HG03469 (cell line): ENCODE measurements at regions not wholly inside any gene's neighbourhood (a gene's known extent, or its start where the extent isn't known, plus 50 kb on each side); places are given as distances from the start of the nearest gene placed in this dataset.
"Not testable (repeated sequence)": the region's sequence is repeated elsewhere in the genome, so short reads cannot be mapped to it uniquely, and the experiment has no call there.

ENCODE experiments used
- ATAC-seq: cut with Tn5 transposase; IDR thresholded peaks from one replicate; pipeline ENCODE4 v1.9.1; 2021; ENCODE audit warnings: mild to moderate bottlenecking, moderate library complexity, moderate number of reproducible peaks; ENCODE audit not compliant: unreplicated experiment

DNA sequence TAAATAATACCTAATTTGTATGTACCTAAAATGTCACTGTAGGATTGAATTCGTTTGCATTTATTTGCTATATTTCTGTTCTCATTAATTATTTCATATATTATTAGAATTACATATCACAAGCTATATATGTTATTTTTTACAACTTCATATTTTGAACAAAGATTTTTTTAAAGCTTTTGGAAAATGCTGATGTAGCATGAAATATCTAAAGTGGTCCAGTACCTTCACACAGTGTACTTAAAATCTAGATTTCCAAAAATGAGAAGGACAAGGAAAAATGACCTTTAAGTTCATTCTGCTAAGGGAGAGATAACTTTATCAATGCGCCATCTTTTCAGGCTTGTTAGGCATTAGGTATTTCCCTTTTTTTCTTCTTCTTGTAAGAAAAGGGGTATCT lies 71.8 kb downstream of the LARP7 start:
- no peak for ATAC-seq

DNA sequence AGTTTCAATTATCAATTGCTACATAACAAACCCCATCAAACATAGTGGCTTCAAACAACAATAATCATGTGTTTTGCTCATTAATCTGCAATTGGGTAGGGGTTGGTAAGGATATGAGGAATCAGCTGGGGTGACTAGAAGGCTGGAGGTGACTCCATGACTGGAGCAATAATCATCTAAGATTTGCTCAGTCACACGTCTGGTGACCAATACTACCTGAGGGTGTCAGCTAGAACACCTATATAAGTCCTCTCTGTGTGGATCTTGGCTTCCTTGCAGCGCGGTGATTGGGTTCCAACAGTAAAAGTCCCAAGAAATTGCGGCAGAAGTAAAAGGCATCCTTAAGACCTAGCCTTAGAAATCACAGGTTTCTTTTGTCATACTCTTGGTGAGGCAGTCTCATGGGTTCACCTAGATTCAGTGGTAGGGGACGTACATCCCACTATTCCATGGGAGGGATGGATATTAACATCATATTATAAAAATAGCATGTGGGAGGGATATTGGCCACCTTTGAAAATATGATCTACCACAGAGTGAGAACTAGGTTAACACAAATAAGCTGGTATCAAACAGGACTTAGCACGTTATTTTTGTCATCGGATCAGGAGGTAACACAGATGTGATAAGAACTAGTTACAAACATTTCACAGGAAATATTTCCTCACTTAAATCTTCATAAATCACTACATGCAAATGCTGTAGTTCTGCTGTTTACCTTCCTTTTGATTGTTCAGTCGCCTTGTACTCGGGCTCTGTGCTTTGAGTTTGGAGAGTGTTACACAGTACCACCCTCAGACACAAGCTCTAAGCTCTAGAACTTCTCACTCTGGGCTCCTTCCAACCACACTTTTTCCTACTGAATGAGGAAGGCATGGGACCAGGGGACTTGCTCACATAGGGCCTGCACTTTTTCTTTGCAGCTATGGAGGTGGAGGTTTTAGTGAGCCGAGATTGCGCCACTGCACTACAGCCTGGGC lies 78.3 kb downstream of the LARP7 start:
- ATAC-seq: no peak

DNA sequence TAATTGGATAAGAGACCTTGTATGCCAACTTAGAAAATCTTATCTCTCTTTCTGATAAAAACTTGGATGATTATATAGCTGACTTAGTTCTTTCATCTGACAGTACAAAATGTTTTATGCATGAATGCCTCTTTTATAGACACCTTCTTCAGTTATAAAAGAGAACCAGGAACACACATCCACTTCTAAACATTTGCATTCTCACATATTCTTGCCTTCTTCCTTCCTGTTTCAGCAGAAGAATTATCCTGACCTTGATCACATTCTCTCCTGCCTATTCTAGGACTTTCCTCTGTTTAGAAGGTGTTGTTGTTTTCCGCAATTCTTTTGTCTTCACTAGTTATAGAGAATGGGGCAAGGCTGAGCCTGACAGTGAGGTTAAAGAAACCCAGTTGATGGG lies 80.9 kb downstream of the LARP7 start:
- no peak for ATAC-seq

DNA sequence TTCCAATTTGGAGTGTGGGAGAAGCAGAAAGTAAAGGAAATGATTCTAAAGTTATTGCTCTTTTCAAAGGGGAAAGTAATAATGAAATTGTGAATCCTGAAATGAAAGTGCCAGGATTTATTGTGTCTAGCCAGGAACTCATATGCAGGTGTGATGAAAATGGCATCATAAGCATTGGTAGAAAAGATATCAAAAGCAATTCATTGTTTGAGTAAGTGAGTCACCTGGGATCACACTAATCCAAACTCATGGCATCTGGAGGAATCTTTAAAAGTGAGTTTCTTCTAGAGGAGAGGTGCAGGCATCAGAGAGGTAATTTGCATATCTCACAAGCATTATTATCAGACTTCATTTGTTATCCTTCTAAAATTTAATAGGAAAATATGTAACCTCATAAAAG lies 84.7 kb downstream of the LARP7 start:
- no peak for ATAC-seq

DNA sequence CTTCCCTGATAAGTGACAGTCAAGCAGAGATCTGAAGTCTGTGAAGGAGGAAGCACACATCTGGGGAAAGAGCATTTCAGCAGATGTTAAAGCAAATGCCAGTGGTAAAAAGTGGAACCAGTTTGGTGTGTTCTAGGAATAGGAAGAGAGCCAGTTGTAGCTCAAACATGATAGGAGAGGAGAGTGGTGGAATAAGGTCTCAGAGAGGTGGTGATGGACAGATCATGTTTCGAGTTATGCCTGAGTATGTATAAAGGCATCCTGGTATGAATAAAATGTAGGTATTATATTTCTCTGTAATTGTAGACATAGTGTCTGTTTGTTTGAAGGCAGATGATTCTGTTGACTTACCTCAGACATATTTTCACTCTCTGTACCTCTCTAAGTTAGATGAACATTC lies 89.1 kb downstream of the LARP7 start:
- ATAC-seq: no peak

DNA sequence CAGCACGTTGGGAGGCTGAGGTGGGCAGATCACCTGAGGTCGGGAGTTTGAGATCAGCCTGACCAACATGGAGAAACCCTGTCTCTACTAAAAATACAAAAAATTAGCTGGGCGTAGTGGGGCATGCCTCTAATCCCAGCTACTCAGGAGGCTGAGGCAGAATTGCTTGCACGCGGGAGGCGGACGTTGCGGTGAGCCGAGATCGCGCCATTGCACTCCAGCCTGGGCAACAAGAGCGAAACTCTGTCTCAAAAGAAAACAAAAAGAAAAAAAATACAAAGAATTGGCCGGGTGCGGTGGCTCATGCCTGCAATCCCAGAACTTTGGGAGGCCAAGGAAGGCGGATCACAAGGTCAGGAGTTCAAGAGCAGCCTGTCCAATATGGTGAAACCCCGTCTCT lies 90.8 kb downstream of the LARP7 start:
- not testable (repeated sequence) for ATAC-seq

DNA sequence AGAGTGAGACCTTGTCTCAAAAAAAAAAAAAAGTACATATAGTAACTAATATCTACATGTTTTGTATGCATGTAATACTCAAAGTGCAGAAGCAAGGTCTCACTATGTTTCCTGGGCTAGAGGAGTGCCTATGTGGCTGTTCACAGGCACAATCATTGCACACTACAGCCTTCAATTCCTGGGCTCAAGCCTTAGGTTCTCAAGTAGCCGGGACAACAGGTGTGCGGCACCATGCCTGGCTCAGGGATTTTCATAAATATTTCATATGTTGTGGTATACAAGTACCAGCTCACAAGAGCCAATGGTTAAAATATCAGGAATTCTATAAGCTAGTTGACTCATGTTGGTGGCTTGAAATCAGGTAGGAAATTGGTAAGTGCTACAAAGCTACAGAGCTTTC lies 94.8 kb downstream of the LARP7 start:
- no peak for ATAC-seq

DNA sequence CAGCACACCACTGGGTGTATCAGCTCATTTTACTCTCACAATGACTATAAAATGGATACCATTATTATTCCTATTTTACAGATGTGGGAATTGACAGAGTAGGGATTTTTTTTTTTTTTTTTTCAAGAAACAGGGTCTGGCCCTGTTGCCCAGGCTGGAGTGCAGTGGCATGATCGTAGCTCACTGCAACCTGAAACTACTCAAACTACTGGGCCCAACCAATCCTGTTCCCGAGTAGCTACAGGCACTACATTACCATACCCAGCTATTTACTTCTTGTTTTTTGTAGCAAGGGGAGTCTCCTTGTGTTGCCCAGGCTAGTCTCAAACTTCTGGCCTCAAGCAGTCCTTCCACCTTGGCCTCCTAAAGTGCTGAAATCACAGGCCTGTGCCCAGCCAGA lies 95.2 kb downstream of the LARP7 start:
- no peak for ATAC-seq

DNA sequence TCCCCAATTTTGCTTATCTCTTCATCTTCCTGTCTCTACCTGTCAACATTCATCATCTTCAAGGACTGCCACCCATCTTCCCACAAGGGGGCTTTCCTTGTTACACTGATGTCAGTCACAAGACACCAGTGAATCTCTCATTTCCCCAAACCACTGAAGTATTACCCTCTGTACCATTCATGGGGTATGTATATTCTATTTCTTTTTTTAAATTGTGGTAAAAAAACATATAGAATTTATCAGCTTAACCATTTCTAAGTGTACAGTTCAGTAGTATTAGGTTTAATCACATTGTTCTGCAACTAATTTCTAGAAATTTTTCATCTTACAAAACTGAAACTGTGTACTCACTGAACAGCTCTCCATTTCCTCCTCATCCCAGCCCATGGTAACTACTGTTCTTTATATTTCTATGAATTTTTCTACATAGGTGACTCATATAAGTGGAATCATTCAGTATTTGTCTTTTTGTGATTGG lies 98.6 kb downstream of the LARP7 start:
- ATAC-seq: peak; percentile 76

DNA sequence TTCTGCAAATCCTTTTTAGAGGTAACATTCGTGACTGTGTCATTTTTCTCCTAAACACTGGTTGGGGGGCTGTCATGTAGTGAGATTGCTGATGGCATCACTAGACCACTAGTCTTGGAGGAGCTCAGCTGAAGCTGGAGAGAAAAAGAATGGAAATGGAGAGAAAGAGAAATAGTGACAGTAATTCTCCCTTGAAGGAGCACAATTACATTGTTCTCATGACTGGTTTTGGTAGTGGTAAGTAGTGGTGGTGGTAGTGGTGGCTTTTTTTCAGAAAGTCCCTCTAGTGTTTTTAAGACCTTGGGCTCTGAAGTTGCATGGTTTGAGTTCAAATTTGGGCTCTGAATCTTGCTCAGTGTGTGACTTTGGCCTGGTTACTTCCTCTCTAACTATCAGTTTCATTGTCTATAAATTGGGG lies 99.8 kb downstream of the LARP7 start:
- peak; percentile 32 for ATAC-seq

DNA sequence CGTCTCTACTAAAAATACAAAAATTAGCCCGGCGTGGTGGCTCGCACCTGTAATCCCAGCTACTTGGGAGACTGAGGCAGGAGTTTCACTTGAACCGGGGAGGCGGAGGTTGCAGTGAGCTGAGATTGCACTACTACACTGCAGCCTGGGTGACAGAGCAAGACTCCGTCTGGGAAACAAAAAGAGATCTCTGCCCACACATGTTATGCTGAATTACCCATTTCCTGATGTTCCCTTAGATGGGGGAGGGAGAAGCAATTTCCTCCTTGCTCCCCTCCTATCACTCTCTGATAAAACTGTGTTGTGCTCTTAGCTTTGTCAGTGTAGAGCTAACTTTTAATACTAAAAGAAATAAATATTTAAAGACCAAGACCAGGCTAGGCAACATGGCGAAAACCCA lies 102.5 kb downstream of the LARP7 start:
- no peak for ATAC-seq

DNA sequence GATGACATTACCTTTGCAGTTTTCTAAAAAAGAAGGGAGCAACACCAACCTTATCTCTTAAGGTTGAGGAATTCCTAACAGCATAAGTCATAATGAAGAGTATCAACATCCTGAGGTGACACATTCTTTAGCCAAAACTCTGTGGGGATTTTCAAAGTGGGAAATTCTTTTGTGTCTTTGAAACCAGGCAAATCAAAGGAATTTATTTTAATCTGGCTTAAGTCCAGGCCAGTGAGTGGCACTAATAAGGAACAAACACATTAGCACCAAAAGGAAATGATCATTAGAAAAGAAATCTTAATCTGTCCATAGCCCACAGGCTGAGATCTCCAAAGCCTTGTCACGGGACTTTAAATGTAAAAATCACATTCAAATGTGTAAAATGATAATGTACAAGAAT lies 110.1 kb downstream of the LARP7 start:
- no peak for ATAC-seq

DNA sequence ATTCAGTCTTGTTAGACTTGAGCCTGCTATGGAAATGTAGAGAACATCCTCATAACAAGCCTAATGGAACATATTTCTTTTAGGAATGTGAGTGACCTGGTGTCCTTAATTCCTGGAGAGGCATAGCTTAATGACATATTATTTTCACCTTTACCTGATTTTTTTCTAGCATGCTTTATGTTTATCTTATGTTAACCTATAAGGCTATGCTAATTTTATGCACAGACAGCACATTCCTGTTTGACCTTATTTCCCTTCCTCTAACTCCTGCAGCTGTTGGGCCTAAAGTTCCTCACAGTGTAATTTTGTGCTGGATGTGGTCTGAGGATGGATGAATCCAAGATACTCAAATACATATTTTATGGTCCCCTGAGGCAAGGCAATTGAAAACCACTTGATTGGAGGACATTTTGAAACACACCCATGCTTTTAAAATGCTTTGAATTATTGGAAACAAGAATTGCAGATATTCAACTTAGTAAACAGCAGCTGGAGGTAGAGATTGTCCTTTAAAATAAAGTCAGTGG lies 111.5 kb downstream of the LARP7 start:
- no peak for ATAC-seq

DNA sequence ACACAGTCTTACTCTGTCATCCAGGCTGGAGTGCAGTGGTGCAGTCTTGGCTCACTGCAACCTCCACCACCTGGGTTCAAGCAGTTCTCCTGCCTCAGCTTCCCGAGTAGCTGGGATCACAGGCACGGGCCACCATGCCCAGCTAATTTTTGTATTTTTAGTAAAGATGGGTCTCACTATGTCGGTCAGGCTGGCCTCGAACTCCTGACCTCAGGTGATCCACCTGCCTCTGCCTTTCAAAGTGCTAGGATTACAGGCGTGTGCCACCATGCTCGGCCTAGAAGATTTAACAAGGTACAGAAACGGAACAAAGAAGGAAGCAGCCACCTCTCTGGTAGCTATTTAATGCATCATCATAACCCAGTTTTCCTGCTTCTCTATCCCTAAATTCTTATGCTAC lies 113.8 kb downstream of the LARP7 start:
- not testable (repeated sequence) for ATAC-seq

DNA sequence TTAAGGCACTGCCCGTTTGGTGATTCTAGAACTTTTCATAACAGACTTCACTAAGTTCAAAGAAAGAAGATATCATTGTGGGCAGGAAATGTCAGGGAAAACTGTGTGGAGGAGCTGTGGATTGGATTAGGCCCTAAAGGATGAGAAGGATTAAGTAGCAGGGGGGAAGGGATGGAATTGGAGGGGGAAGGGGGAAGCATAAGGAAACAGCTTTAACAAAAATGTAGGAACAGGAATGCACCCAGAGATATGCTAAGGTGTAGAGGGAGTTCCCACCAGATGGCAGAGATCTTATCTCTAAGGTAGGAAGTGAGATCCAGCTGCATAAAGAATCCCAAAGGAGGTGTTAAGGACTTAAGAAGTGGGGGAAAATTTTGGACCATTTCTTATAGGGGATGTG lies 114.5 kb downstream of the LARP7 start:
- ATAC-seq: no peak

DNA sequence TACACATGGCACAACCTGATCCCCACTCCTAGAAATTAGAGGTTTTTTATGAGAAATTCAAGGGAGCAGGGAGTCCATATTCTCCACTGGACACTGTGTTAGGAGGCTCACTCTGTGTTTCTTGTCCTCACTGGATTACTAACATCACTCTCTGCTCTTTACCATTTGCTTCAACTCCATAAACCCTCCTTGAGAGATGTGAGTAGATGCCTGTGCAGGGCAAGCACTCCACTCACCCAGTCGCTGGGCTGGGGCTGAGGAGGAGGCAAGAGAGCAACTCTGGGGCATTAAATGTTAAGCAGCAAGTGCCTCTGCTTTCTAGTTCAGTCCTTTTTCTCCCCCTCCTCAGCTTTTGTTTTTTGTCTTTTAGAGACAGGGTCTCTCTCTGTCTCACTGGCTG lies 115.1 kb downstream of the LARP7 start:
- no peak for ATAC-seq

DNA sequence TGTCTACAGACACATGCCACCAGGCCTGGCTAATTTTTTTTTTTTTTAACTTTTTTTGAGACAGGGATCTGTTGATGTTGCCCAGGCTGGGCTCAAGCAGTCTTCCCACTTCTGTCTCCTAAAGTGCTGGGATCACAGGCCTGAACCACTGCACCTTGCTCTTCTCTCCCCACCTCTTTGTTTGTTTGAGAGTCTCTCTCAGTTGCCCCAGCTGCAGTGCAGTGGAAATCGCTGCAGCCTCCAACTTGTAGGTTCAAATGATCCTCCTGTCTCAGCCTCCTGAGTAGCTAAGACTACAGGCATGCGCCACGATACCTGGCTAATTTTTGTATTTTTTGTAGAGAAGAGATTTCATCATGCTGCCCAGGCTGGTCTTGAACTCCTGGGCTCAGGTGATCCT lies 115.6 kb downstream of the LARP7 start:
- ATAC-seq: no peak

DNA sequence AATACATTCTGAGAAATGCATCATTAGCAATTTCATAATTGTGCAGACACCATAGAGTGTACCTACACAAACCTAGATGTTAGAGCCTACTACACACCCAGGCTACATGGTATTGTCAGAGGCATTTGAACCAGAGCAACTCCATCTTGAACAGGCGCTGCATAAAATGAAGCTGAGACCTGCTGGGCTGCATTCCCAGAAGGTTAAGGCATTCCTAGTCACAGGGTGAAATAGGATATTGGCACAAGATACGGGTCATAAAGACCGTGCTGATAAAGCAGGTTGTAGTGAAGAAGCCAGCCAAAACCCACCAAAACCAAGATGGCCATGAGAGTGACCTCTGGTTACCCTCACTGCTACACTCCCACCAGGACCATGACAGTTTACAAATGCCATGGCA lies 116.4 kb downstream of the LARP7 start:
- no peak for ATAC-seq

DNA sequence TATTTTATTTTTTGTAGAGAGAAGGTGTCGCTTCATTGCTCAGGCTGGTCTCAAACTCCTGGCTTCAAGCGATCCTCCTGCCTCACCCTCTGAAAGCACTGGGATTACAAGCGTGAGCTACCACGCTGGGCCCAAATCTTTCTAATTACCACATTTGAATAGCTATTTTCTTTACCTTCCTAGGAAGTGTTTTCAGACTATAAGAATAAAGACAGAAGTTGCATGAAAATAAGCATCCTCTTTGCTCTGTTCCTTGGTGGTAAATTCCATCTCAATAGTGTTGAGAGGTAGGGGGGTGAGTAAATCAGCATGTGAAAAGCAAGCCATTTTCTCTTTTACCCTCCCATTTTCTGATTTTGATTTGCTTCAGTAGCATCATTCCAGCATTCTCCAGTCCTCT lies 122.4 kb downstream of the LARP7 start:
- no peak for ATAC-seq

DNA sequence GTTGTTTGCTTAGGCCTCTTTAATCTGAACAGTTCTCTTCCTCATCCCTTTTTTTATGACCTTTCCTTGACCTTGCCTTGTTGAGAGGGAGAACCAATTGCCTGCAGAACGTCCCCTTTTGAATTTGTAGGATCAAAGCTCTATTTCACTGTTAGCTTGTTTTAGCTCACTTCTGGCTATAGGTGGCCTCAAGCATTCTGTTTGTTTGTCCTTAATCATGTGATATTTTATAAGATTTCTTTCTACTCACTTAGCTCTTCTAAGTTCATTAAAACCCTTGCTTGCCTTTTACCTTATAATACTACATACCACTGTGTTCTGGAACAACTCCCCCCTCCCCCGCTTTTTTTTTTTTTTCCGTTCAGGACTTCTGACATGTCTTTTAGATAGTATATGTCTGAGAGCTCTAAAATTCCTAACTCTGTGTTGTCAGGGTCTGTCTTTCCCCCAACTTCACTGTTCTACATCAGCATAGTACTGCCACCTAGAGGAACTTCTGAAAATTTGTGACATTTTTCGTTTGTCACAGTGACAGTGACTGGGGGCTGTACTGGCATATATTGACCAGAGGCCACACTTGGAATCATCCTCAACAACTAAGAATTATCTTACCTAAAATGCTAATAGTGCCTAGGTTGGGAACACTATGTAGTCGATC lies 128.5 kb downstream of the LARP7 start:
- ATAC-seq: no peak

DNA sequence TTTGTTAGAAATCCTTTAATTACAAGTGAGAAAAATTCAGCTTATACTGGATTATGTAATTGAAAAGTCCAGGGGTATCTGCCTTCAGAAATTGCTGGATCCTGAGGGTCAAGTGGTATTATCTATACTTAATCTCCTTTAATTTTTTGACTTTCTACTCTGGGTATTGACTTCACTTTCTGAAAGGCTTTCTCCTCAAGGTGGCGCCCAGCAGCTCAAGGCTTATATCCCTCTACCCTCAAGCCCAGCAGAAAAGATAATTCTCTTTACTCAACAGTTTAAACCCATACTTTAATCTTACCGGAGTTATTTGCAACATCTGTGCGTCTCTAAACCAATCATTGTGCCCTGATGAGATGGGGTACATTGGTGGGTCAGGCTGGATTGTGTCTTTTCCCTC lies 129.5 kb downstream of the LARP7 start:
- no peak for ATAC-seq

DNA sequence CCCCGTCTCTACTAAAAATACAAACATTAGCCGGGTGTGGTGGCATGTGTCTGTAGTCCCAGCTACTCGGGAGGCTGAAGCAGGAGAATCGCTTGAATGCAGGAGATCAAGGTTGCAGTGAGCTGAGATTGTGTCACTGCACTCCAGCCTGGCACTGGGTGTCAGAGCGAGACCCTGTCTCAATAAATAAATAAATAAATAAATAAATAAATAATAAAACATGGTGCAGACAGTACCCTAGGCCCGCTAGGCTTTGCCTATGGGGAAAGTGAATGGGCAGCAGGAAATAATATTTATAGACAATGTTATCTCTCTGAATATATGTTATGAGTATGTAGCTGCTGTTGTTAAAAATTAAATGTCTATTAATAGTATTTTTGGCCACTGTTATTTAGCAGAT lies 130.4 kb downstream of the LARP7 start:
- ATAC-seq: no peak
